ENCODE measurements at regions not wholly inside any gene's neighbourhood (a gene's known extent, or its start where the extent isn't known, plus 50 kb on each side); places are given as distances from the start of the nearest gene placed in this dataset.

DNA sequence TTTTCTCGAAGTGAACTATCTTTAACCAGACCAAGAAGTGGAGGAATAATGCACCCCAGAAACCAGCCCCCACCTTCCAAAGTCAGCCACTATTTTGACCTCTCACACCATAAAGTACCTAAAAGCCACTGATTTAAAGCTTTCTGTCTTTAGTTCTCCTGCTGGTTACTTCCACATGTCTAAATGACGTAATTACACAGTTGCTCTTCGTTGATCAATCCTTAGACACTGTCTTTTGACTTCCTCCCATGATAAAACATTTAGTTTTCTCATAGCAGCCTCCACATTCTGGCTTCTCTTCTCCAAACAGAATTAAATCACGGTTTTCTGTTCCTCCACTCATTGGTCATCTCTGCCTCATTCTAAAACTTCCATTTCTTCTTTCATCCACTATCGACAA is 294.4 kb upstream of the N4BP1 start:
- TF ChIP-seq, protein P1, sequence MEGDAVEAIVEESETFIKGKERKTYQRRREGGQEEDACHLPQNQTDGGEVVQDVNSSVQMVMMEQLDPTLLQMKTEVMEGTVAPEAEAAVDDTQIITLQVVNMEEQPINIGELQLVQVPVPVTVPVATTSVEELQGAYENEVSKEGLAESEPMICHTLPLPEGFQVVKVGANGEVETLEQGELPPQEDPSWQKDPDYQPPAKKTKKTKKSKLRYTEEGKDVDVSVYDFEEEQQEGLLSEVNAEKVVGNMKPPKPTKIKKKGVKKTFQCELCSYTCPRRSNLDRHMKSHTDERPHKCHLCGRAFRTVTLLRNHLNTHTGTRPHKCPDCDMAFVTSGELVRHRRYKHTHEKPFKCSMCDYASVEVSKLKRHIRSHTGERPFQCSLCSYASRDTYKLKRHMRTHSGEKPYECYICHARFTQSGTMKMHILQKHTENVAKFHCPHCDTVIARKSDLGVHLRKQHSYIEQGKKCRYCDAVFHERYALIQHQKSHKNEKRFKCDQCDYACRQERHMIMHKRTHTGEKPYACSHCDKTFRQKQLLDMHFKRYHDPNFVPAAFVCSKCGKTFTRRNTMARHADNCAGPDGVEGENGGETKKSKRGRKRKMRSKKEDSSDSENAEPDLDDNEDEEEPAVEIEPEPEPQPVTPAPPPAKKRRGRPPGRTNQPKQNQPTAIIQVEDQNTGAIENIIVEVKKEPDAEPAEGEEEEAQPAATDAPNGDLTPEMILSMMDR (IDR thresholded peaks at IDR 0.05), result no peak
- no peak for TF ChIP-seq POLR2AphosphoS5 (IDR thresholded peaks at IDR 0.05; ENCODE audit: low read depth, low read length)

Data from Panc1 (cell line).